Fibroblast of peridontal ligament (primary cell): ENCODE measurements at regions not wholly inside any gene's neighbourhood (a gene's known extent, or its start where the extent isn't known, plus 50 kb on each side); places are given as distances from the start of the nearest gene placed in this dataset.

ENCODE experiments used
- DNase-seq: peaks from one replicate; pipeline ENCODE4 v3.0.0-alpha.2; 2010; ENCODE audit errors: extremely low read depth

GRCh38 chr2:12928775-12929401 lies 212.2 kb downstream of the TRIB2 start:
- no peak for DNase-seq

- DNase-seq = no peak
Observed at GRCh38 chr2:12929758-12930157, 213.0 kb downstream of the TRIB2 start.

- DNase-seq = no peak
Observed at GRCh38 chr2:12930391-12930790, 213.7 kb downstream of the TRIB2 start.

- peak; percentile 75 for DNase-seq
Observed at GRCh38 chr2:12931186-12931844, 214.6 kb downstream of the TRIB2 start.

GRCh38 chr2:12932192-12932591 lies 215.5 kb downstream of the TRIB2 start:
- DNase-seq = no peak

GRCh38 chr2:12934146-12934756 lies 217.5 kb downstream of the TRIB2 start:
- no peak for DNase-seq

GRCh38 chr2:12935222-12935621 lies 218.5 kb downstream of the TRIB2 start:
- DNase-seq = peak; percentile 24

GRCh38 chr2:12935796-12936195 lies 219.1 kb downstream of the TRIB2 start:
- no peak for DNase-seq

- no peak for DNase-seq
Observed at GRCh38 chr2:12941203-12941602, 224.5 kb downstream of the TRIB2 start.

- DNase-seq = peak; percentile 24
Observed at GRCh38 chr2:12948231-12948960, 231.7 kb downstream of the TRIB2 start.

GRCh38 chr2:12948961-12949353 lies 232.2 kb downstream of the TRIB2 start:
- no peak for DNase-seq

GRCh38 chr2:12949406-12949805 lies 232.7 kb downstream of the TRIB2 start:
- DNase-seq = no peak

GRCh38 chr2:12950174-12950573 lies 233.4 kb downstream of the TRIB2 start:
- DNase-seq = no peak

- DNase-seq = peak; percentile 42
Observed at GRCh38 chr2:12950957-12951656, 234.4 kb downstream of the TRIB2 start.

- no peak for DNase-seq
Observed at GRCh38 chr2:12951657-12951973, 234.9 kb downstream of the TRIB2 start.

- DNase-seq = no peak
Observed at GRCh38 chr2:12953596-12953995, 236.9 kb downstream of the TRIB2 start.

- DNase-seq = no peak
Observed at GRCh38 chr2:12955864-12956263, 239.1 kb downstream of the TRIB2 start.

GRCh38 chr2:12957251-12957650 lies 240.5 kb downstream of the TRIB2 start:
- DNase-seq = no peak

- DNase-seq = no peak
Observed at GRCh38 chr2:12959935-12960334, 243.2 kb downstream of the TRIB2 start.

GRCh38 chr2:12960671-12961070 lies 243.9 kb downstream of the TRIB2 start:
- DNase-seq = no peak

GRCh38 chr2:12964904-12965539 lies 248.3 kb downstream of the TRIB2 start:
- DNase-seq = no peak
